ENCODE measurements at regions not wholly inside any gene's neighbourhood (a gene's known extent, or its start where the extent isn't known, plus 50 kb on each side); places are given as distances from the start of the nearest gene placed in this dataset.
"Not testable (repeated sequence)": the region's sequence is repeated elsewhere in the genome, so short reads cannot be mapped to it uniquely, and the experiment has no call there.

DNA sequence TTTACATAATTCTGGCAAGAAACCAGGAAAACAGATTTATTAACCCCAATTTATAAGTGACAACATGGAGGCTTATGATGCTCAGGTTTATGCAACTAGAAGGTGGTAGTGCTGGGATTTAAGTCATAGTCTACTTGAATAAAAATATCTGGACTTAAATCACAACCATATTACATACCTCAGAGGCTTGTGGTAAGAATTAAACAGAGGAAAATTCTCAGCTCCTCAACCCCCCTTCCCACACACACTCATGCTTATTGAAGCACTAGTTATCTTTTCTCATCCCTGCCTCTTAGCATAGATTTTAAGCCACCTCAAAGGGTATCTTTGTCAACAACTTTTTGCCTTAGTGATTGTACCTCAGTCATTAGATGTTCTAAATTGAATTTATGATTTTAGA lies 731.0 kb downstream of the PRELID2 start:
- DNase-seq (ENCODE audit: low spot score), result no peak

DNA sequence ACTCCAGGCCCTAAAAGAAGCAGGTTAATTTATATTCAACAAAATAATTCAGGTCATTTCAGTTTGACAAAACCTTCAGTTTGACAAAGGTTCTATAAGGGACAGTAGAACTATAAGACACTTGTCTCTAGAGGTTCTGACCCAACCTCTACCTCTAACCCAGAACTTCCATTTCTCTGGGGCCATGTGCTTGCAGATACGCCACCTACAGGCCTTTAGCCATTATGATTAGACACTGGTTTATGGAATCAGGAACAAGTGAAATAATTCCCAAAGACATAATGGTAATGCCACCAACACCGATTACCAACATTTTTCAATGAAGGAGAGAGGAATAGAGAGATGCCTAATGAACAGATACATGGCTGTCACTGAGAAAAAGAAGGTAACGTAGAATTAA lies 733.9 kb downstream of the PRELID2 start:
- DNase-seq (ENCODE audit: low spot score), result peak; percentile 1

DNA sequence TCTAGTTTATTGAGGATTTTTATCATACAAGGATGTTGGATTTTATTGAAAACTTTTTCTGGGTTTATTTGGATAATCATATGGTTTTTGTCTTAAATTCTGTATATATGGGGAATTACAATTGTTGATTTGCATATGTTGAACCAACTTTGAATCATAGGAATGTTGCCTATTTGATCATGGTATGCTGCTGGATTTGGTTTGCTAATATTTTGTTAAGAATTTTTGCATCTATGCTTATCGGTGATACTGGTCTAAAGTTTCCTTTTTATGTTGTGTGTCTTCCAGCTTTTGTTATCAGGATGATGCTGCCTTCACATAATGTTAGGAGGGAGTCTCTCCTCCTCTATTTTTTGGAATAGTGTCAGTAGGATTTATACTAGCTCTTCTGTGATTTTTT lies 745.0 kb downstream of the PRELID2 start:
- DNase-seq (ENCODE audit: low spot score), result no peak

DNA sequence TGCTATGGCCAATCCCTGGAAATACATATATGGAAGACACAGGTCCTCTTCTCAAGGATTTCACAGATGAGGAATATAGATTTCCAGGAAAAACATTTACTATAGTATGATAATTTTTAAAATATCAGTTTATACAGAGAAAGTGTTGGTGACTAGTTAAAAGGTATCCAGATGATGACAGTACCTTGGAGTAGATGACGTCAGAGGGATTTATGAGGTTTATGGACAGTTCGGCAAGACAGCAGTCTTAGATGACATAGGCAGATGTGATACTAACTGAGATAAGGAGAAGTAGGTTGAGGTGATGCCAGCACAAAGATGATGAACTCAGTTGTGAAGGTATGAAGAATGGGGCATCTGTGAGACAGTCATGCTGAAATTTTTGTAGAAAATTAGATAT lies 750.3 kb downstream of the PRELID2 start:
- no peak for DNase-seq (ENCODE audit: low spot score)

DNA sequence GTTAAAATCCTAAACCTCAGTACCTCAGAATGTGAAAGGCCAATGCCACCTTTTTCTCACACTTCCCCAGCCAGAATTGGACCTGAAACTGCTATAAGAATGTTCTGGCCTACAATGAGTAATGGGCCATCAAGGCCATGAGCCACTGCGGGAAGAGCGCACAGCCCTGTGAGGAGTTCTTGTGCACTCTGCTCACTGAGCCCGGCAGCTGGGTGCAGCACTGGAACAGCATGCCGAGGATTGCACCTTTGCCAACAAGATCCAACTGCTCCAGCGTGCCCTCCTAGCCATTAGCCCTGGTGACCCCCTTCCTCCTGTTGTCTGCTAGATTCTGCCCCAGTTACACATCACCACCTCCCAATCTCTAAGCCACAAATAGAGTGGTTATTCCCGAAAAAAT lies 758.1 kb downstream of the PRELID2 start:
- DNase-seq (ENCODE audit: low spot score), result no peak

DNA sequence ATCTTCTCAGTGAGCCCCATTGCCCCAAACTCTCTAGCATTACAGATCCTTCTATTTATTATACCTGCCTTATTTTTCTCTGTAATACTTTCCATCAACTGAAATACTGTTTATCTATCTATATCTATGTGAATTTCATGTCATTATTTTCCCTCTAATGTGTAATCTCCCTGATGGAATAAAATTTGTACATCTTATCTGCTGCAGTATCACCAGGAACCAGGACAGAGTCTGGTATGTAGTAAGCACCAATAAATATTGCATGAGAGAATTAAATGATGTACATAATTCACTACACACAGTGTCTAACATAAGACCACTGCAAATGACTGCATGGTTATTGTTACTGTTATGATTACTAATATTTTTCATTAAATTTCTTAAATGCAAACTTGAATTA lies 759.1 kb downstream of the PRELID2 start:
- DNase-seq (ENCODE audit: low spot score), result no peak

DNA sequence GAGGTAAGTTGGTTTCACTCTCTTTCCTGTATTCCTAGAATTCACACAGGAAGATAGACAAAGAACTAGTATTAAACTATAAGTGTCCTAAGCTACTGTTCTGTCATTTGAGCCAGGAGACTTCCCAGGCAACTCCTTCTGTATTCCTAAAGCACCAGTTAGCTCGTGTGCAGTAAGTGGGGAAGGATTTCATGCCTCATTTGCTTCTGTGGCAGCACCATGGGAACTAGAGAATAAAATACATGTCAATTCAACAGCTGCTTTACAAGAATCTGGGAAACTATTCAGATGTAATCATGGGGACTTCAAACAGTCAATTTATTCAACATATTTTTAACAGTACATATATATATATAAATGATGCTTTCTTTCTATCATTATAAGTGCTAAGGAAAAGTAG lies 762.3 kb downstream of the PRELID2 start:
- no peak for DNase-seq (ENCODE audit: low spot score)

DNA sequence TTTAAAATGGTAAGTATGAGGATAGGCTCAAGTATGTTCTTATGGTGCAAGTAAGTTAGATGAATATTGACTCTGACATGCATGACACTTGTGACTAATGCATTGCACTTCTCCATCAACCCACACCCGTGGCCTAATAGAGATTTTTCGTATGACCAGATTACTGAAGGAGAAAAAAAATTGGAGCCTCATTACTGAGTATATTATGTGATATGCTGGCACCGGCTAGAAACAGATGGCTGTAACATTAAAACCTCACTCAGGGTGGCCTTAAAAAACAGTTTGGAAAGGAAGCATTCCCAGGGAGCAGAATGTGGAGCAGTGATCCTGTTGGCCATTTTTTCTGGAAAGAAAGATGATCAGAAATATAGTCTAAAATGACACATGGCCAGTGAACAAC lies 766.4 kb downstream of the PRELID2 start:
- no peak for DNase-seq (ENCODE audit: low spot score)

DNA sequence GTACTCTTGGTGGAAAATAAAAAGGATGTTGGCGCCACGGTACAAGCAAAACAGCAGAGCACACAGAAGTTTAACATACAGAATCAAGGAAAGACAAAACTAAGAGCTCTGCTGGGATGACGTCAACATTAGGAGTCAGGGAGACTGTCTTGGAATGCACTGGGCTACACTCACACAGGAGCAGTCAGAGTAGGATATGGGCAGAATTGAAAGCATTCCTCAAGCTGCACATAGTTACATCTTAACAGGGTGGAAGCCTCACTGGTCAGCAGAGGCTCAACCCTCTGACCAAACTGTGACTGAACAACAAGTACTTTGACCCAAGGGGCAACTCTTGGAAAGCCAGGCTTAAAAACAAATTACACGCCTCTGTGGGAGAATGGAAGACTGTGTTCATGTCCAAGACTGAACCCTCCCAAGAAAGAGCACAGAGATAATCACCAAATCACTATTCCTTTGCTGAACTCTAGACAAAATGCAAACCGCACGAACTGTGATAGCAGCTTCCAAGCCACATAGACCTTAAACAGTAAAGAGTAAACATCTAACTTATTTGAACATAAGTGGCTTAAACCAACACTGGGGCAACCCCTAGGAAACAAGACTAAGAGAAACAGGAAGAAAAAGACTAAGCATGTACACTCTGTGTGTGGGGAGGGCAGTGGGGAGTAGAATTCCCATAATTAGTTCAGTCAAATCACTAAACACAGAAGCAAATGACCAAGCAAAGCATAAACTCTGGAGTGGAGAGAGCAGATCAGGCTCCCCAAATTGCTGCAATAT lies 772.7 kb downstream of the PRELID2 start:
- no peak for DNase-seq (ENCODE audit: low spot score)

DNA sequence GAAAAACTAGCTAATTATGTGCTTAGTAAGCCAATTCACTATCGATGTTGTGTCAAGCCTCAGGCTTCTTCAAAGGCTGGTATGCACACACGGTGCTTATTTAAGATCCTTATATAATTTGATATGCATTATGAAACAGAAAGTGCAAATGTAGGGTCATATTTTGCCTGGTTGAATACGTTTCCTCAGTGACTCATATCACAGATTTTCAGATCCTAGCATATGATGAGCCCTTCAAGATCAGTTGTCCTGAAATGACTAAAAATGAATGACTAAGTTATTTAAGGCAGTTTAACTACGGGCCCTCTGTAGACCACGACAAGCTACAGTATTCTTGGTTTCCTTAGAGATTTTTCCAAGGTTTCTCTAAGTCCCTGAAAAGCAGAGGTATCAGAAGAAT lies 778.3 kb downstream of the PRELID2 start:
- DNase-seq (ENCODE audit: low spot score), result no peak

DNA sequence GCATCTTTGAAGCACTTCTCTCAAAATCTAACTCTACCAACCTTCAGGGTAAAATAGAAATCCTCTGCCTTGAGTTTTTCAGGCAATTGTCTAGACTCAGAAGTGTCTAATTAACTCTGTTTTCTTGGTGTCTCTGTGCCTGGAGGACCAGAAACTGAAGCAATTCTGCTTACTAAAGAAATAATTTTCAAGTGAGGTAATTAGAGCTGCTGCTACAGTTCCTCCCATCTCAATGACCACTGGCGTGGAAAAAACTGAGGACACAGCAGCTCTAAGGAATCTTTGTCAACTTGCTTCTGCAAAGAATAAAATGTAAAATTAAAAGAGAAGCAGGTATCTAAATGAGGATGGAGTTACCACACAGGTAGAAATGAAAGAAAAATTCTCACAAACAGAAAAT lies 785.0 kb downstream of the PRELID2 start:
- no peak for DNase-seq (ENCODE audit: low spot score)

DNA sequence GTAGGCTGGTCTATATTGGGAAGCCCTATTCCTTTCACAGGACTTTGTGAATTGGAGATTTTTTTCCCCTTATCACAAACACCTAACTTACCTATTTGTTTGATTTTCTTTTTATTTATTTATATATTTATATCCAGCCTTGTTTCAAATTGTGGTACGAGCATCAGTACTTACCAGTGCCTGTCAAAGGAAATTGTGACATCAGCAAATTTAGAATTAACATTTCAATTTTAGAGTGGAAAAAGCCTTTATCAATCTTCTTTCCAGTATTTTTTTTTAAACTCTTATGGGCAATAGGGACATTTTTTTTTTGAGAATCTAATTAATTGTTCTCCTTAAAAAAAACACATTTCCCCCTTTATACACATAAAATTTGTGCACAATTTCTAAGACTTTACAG lies 790.2 kb downstream of the PRELID2 start:
- DNase-seq (ENCODE audit: low spot score), result no peak

DNA sequence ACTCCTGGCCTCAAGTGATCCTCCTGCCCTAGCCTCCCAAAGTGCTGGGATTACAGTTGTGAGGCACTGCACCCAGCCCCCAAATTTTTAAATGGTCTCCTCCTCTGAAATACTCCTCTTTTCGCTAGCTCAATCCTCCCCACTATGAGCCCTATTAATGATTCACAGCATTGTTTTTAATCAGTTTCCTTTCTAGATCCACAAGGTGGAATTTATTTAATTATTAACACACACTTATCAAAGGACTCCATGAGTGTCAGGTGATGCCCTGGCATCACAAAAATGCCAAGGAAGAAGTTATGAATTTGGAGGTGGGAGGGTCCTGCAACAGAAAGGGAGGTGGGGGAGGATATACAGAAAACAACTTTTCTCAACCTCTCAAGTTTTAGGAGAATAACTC lies 806.5 kb downstream of the PRELID2 start:
- DNase-seq (ENCODE audit: low spot score), result no peak

DNA sequence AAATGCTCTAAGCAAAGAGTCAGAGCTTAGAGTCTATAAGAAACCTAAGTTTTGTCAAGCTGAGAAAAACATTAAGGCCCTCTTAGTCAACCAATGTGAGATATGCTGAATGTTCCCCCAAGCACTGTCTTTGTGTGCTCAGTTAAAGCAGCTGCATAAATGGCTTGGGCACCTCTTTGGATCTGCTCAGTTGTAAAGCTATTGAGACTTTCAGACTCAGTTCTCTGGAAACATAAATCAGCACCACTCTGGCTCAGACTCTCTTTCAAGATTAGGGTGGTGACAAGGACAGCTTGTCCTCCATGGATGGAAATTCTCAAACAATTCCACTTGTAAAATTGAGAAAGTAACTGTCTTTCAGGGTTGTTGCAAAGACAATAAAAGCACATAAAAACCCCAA lies 807.9 kb downstream of the PRELID2 start:
- DNase-seq (ENCODE audit: low spot score), result no peak

DNA sequence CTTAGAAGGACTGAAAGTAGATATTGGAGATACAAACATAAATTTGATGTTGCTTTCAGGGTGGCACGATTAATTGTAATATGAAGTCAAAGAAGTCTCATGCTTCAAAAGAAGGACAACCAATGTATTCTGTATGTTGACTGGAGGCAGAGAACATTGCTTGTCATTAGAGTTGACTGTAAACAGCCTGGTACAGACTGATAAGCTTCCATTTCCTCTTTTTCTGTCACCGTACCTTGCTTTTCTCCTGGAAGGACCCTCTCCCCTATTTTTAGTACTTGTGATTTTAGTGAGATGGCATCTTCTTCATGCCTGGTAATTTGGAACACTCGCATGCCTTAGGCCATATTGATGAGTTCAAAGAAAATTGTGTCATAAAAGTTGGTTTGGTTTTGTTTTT lies 809.4 kb downstream of the PRELID2 start:
- DNase-seq (ENCODE audit: low spot score), result no peak

DNA sequence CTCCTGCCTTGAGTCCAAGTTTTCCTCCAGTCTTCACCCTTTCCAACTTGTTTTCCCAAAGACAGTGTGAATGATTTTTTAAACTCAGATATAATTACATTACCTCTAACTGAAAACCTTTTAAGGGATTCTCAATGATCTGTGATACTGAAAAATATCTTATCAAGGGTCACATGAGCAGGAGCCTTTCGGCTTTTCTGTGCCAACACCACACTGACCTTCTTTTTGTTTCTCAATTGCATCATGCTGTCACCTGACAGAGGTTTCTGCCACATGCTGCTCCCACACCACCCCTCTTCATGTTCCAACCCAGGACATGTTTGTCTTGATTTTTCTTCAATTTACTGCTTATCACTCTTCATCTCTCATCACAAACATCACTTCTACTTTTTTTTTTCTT lies 820.0 kb downstream of the PRELID2 start:
- no peak for DNase-seq (ENCODE audit: low spot score)

DNA sequence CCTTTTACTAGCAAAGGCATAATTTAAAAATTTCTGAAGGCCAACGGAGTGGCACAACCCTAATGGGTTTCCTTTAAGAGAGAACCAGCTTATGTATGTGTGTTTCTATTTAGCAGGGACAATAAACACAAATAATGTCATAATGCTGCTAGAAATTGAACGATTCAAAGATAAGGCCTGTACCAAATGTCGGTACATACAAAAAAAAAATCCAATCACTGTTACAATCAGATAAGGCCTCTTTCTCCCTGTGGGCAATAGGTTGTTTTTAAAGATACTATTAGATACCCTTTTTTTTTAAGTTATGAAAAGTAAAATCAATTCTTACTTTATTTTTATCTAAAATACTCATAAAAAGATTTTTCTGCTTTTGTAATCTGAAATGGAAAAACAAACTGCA lies 821.0 kb downstream of the PRELID2 start:
- DNase-seq (ENCODE audit: low spot score), result no peak

DNA sequence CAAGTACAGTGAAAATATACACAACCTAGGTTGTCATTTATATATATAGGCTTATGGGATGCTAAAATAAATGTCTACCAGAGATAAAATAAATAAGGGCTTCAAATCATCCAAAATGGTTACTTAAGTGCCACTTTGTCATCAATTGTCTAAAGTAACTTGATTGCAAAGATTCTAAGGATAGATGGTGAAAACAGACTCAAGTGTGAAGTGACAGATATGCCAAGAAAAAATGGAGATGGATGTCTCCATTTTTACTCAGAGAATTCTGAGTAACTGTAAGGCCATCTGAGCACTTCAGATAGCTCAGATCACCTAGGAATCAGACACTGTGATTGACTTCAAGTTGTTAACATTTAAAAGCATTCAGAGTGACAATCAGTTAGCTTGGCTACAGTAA lies 824.3 kb downstream of the PRELID2 start:
- DNase-seq (ENCODE audit: low spot score), result no peak

DNA sequence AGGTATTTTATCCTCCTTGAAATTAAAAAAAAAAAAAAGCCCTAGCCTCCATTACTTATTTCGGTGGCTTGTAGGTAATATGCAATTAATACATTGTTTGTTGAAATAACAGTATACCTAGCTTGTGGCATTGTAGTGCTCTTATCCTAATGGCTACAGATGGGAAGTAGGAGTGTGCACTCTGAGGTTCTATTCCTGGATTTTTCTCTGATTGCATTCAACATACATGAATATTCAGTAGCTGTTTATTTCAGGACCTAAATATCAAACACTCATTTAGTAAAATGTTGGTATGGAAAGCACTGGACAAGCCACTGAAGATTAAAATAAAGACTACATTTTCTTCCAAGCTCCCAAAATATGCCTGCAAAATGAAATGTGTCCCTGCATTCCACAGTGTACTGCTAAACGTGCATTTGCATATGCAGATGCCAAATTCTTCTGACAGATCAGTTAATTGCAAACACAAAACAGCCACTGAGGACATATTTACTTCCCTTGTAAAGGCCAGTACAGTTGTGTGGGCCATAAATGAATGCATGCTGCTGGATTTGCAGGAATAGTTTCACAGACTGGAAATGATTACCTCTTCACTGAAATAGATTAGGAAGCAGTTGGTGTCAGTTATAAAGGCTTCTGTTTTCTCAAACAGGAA lies 826.1 kb downstream of the PRELID2 start:
- DNase-seq (ENCODE audit: low spot score), result no peak

DNA sequence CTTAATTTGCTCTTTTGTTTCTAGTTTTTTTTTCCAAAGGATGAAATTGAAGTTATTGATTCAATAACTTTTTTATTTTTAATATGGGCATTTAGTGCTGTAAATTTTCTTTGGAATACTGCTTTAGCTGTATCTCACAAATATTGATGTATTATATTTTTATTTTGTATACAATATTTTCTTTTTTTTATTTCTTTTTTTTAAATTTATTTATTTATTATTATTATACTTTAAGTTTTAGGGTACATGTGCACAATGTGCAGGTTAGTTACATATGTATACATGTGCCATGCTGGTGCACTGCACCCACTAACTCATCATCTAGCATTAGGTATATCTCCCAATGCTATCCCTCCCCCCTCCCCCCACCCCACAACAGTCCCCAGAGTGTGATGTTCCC lies 823.7 kb downstream of the KCTD16 start:
- not testable (repeated sequence) for DNase-seq (ENCODE audit: low spot score)

DNA sequence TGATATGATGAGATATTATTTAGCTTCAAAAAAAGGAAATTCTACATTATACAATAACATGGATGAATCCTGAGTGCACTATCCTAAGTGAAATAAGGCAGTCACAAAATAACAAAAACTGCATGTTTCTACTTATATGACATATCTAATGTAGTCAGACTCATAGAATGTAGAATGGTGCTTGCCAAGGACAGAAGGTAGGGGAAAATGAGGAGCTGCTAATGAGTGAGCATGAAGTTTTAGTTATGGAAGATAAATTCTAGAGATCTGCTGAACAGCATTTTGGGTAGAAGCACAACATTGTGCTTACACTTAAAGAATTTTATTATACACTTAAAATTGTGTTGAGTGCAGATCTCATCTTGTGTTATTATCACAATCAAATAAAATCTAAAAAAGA lies 812.4 kb downstream of the KCTD16 start:
- DNase-seq (ENCODE audit: low spot score), result no peak

DNA sequence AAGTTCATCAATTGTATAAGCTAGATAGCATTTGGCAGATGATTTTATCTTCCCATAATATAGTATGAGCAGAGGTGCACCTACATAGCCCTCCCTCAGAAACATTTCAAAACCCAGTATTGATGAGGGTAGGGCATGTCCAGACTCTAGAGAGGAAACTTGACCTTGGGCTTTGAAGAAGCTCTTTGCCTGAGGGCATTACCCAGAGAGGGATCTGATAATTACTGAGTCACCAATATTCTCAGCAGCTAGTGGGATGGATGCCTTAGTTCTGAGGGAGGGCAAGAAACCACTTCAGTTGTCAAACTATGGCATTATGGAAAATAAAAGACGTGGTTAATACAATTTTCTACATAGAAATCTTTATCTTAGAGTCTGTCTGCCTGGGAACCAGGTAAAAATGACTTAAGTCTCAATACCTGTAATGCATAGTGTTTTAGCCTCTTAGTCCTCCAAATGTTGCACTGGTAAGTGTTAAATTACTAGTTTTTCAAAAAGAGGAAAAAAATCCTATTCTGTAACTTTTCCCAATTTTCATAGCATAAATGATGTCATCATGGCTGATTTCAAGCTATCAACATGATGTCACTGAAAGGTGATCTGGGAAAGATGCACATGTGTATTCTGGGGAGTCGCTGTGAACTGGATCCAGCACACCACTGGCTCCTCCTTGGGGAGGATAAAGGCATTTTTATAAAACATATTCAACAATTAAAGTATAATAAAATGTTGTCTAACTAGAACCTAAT lies 809.0 kb downstream of the KCTD16 start:
- no peak for DNase-seq (ENCODE audit: low spot score)

DNA sequence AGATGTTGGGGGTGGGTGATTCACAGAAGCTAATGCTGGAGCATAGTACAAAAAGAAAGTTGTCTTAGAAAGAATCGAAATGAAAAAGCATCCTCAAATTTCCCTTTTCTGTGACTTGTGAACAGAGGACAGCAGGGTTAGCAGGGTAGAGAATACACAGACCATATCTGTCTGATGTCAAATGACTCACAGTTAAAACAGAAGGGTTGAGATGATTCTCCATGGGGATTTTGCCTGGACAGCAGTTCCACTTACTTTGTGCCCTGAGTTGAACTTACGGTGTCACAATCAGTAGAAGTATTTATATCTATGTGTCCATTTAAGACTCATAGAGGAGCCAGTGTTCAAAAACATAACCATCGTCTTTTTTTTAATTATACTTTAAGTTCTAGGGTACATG lies 801.6 kb downstream of the KCTD16 start:
- no peak for DNase-seq (ENCODE audit: low spot score)

Data from HuH-7 (cell line).